OCI-LY3 (cell line): ENCODE measurements at regions not wholly inside any gene's neighbourhood (a gene's known extent, or its start where the extent isn't known, plus 50 kb on each side); places are given as distances from the start of the nearest gene placed in this dataset.

Experiments
- CTCF ChIP-seq: fragments of 200-600, 300-600 bp; sonication (generic); IDR thresholded peaks from 2 replicates; pipeline ENCODE4 v1.5.1; 2014; ENCODE audit warnings: antibody characterized with exemption, low read length, low read depth
- EZH2phosphoT487 ChIP-seq: fragments of 200-600 bp; shearing (Covaris generic); IDR thresholded peaks from 2 replicates; pipeline ENCODE4 v1.6.1; 2018; ENCODE audit warnings: antibody characterized with exemption, mixed run types, low read depth

GRCh38 chr15:81758818-81759284, 287.0 kb downstream of the MEX3B start:
- TF ChIP-seq CTCF (no peak), EZH2phosphoT487 (no peak)
